CD4-positive, alpha-beta T cell (primary cell): ENCODE measurements at regions not wholly inside any gene's neighbourhood (a gene's known extent, or its start where the extent isn't known, plus 50 kb on each side); places are given as distances from the start of the nearest gene placed in this dataset.

Experiments
- ATAC-seq: fragments of 200-7000 bp; cut with Tn5 transposase; one replicate; pipeline ENCODE4 v1.10.0; 2022; ENCODE audit warnings: mild to moderate bottlenecking; ENCODE audit not compliant: poor library complexity
- CTCF ChIA-PET: fragments of 350-600 bp; sonication (Branson Sonifier 250); formaldehyde crosslinking; loops from one replicate; lab custom pipeline; 2021; ENCODE audit warnings: antibody characterized with exemption, inconsistent platforms; lab: Charles Lee
- POLR2A ChIA-PET: fragments of 350-600 bp; sonication (Branson Sonifier 250); formaldehyde crosslinking; loops from one replicate; lab custom pipeline; 2021; ENCODE audit warnings: antibody characterized with exemption, inconsistent platforms; lab: Charles Lee
- DNase-seq, 14 experiments: peaks; one replicate each; pipeline ENCODE4 v3.0.0-alpha.2; 2013 to 2020; ENCODE audit warnings: mixed read lengths in 2 of 14
- H3K27ac ChIP-seq, 2 donors: one replicate each; pipeline versions ENCODE4 v1.5.1 to v1.7.0; 2013; ENCODE audit warnings: low read length in 2 of 2, low read depth in 1 of 2, mild to moderate bottlenecking in 1 of 2
- H3K27me3 ChIP-seq, 2 experiments: 1 replicate in 1 of 2; 2 replicates in 1 of 2; pipeline versions ENCODE4 v1.6.1 to v1.7.0; 2013; ENCODE audit warnings: low read length in 2 of 2, control low read depth in 1 of 2, mild to moderate bottlenecking in 1 of 2, moderate library complexity in 1 of 2; ENCODE audit not compliant: insufficient read depth in 2 of 2, control insufficient read depth in 1 of 2
- H3K36me3 ChIP-seq: one replicate; pipeline ENCODE4 v1.6.1; 2013; ENCODE audit warnings: low read length, control low read depth; ENCODE audit not compliant: insufficient read depth
- H3K4me1 ChIP-seq: one replicate; pipeline ENCODE4 v1.6.1; 2013; ENCODE audit warnings: low read length, control low read depth; ENCODE audit not compliant: insufficient read depth
- H3K4me3 ChIP-seq: one replicate; pipeline ENCODE4 v1.5.1; 2013; ENCODE audit warnings: mild to moderate bottlenecking, low read length, moderate library complexity
- H3K9me3 ChIP-seq, 2 experiments: 1 replicate in 1 of 2; 2 replicates in 1 of 2; pipeline versions ENCODE4 v1.6.1 to v1.7.0; 2013; ENCODE audit warnings: low read length in 2 of 2, mild to moderate bottlenecking in 2 of 2, control low read depth in 1 of 2, moderate library complexity in 1 of 2; ENCODE audit not compliant: control insufficient read depth in 1 of 2, insufficient read depth in 1 of 2
- H3K27ac Mint-ChIP-seq: one replicate; pipeline ENCODE4 v1.8.0; 2020; ENCODE audit warnings: mixed read lengths
- H3K27me3 Mint-ChIP-seq: one replicate; pipeline ENCODE4 v1.8.0; 2021; ENCODE audit warnings: mixed read lengths
- H3K36me3 Mint-ChIP-seq: one replicate; pipeline ENCODE4 v1.8.0; 2021; ENCODE audit warnings: low read depth, mixed read lengths
- H3K4me1 Mint-ChIP-seq: one replicate; pipeline ENCODE4 v1.8.0; 2021; ENCODE audit warnings: low read depth, mixed read lengths
- H3K4me3 Mint-ChIP-seq: one replicate; pipeline ENCODE4 v1.8.0; 2020; ENCODE audit warnings: mild to moderate bottlenecking, mixed read lengths
- H3K9me3 Mint-ChIP-seq: one replicate; pipeline ENCODE4 v1.8.0; 2020; ENCODE audit warnings: mixed read lengths
- intact Hi-C, 2 experiments: fragments of 100-400 bp; cut with DNase I in 1 of 2; cut with micrococcal nuclease in 1 of 2; formaldehyde crosslinking; loops; one replicate each; pipeline versions ENCODE4 v1.15.1 to v1.9.0; 2023 to 2025; cut with DNase I, micrococcal nuclease
- TF ChIP-seq, protein P1 (sequence below): fragments of 200-600 bp; IDR thresholded peaks from one replicate; pipeline ENCODE4 v1.8.0; 2022; ENCODE audit warnings: antibody characterized with exemption, mild to moderate bottlenecking

GRCh38 chr3:39657075-39657474, 152.3 kb upstream of the MYRIP start:
- CTCF ChIA-PET, result no interaction called here

GRCh38 chr3:39657775-39658174, 151.6 kb upstream of the MYRIP start:
- no peak overlapping the region for H3K27ac Mint-ChIP-seq
- no peak for DNase-seq
- H3K9me3 ChIP-seq, result no peaks in the 10 kb centered on the region
- H3K36me3 ChIP-seq, result no peaks in the 10 kb centered on the region
- no peak overlapping the region for H3K4me3 Mint-ChIP-seq
- no peak overlapping the region for H3K4me3 ChIP-seq
- H3K4me1 Mint-ChIP-seq, result no peaks in the 10 kb centered on the region
- CTCF ChIA-PET, result no interaction called here
- intact Hi-C loops, result no loop called here
- no peaks in the 10 kb centered on the region for H3K4me1 ChIP-seq
- ATAC-seq, result no peak
- peaks cover 34% of the 10 kb centered on the region for H3K27me3 Mint-ChIP-seq
- no peak overlapping the region for H3K27ac ChIP-seq
- H3K36me3 Mint-ChIP-seq, result no peaks in the 10 kb centered on the region
- TF ChIP-seq, protein P1, sequence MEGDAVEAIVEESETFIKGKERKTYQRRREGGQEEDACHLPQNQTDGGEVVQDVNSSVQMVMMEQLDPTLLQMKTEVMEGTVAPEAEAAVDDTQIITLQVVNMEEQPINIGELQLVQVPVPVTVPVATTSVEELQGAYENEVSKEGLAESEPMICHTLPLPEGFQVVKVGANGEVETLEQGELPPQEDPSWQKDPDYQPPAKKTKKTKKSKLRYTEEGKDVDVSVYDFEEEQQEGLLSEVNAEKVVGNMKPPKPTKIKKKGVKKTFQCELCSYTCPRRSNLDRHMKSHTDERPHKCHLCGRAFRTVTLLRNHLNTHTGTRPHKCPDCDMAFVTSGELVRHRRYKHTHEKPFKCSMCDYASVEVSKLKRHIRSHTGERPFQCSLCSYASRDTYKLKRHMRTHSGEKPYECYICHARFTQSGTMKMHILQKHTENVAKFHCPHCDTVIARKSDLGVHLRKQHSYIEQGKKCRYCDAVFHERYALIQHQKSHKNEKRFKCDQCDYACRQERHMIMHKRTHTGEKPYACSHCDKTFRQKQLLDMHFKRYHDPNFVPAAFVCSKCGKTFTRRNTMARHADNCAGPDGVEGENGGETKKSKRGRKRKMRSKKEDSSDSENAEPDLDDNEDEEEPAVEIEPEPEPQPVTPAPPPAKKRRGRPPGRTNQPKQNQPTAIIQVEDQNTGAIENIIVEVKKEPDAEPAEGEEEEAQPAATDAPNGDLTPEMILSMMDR, result no peak
- H3K9me3 Mint-ChIP-seq, result peaks cover 7% of the 10 kb centered on the region
- POLR2A ChIA-PET, result no interaction called here
- H3K27me3 ChIP-seq, result peaks cover 0 to 13% of the 10 kb centered on the region in 2 experiments

More at GRCh38 chr3:39657075-39657474, 152.3 kb upstream of the MYRIP start:
- Histone ChIP-seq H3K9me3 (no peaks in the 10 kb centered on the region), H3K36me3 (no peaks in the 10 kb centered on the region), H3K4me3 (no peak overlapping the region), H3K27me3 (peaks cover 0 to 13% of the 10 kb centered on the region in 2 experiments), H3K4me1 (no peaks in the 10 kb centered on the region), H3K27ac (no peak overlapping the region)
- Mint-ChIP-seq H3K4me3 (no peak overlapping the region), H3K27ac (no peak overlapping the region), H3K36me3 (no peaks in the 10 kb centered on the region), H3K4me1 (no peaks in the 10 kb centered on the region), H3K9me3 (peaks cover 7% of the 10 kb centered on the region), H3K27me3 (peaks cover 36% of the 10 kb centered on the region)
- intact Hi-C loops, result no loop called here
- ATAC-seq (no peak), DNase-seq (no peak)
- POLR2A ChIA-PET, result no interaction called here
- TF ChIP-seq, protein P1, result no peak

- Histone ChIP-seq H3K27me3 (no peaks in the 10 kb centered on the region), H3K27ac (no peak overlapping the region), H3K9me3 (no peaks in the 10 kb centered on the region), H3K4me3 (no peak overlapping the region), H3K4me1 (no peaks in the 10 kb centered on the region), H3K36me3 (no peaks in the 10 kb centered on the region)
- TF ChIP-seq, protein P1, result no peak
- Mint-ChIP-seq H3K27ac (no peak overlapping the region), H3K4me3 (no peak overlapping the region), H3K4me1 (no peaks in the 10 kb centered on the region), H3K9me3 (no peaks in the 10 kb centered on the region), H3K27me3 (peaks cover 14% of the 10 kb centered on the region), H3K36me3 (no peaks in the 10 kb centered on the region)
- ATAC-seq (no peak), DNase-seq (no peak)
- ChIA-PET CTCF (interaction anchor here (1.4 kb wide), 1 partner anchor 9 kb away, joined by 3 read pairs; no protein-coding TSS in a partner anchor), POLR2A (no interaction called here)
- intact Hi-C loops, result no loop called here
These were observed 144.5 kb upstream of the MYRIP start for GRCh38 chr3:39664931-39665330.
